Brain microvascular endothelial cell (primary cell): ENCODE measurements at regions not wholly inside any gene's neighbourhood (a gene's known extent, or its start where the extent isn't known, plus 50 kb on each side); places are given as distances from the start of the nearest gene placed in this dataset.
"Not testable (repeated sequence)": the region's sequence is repeated elsewhere in the genome, so short reads cannot be mapped to it uniquely, and the experiment has no call there.

ENCODE experiments used
- DNase-seq: peaks from one replicate; pipeline ENCODE4 v3.0.0-alpha.2; 2020
- H3K27ac ChIP-seq: fragments of 250-450 bp; sonication (Bioruptor Pico); 2 replicates; pipeline ENCODE4 v1.5.1; 2020; ENCODE audit warnings: mild to moderate bottlenecking, moderate library complexity
- H3K27me3 ChIP-seq: fragments of 250-450 bp; sonication (Bioruptor Pico); replicated peaks from 2 replicates; pipeline ENCODE4 v1.5.1; 2020; ENCODE audit warnings: mild to moderate bottlenecking
- H3K36me3 ChIP-seq: fragments of 250-450 bp; sonication (Bioruptor Pico); replicated peaks from 2 replicates; pipeline ENCODE4 v1.5.1; 2020; ENCODE audit warnings: mild to moderate bottlenecking
- H3K4me3 ChIP-seq: 2 replicates; pipeline ENCODE4 v1.5.1; 2011; ENCODE audit warnings: low read depth, mild to moderate bottlenecking, control low read depth, low read length, moderate library complexity
- CTCF ChIP-seq: IDR thresholded peaks from 2 replicates; pipeline ENCODE4 v1.5.1; 2011; ENCODE audit warnings: low read depth, mild to moderate bottlenecking, moderate library complexity, low read length, control low read depth, inconsistent platforms; ENCODE audit errors: missing control alignments
- in situ Hi-C: cut with HindIII; loops from 2 replicates; pipeline ENCODE4 v1.10.0; 2017; ENCODE audit warnings: low sequenced_read_pairs, low pct_ligation_motif_present

- in situ Hi-C loops: no loop called here
- peak overlapping the region; percentile 84 for H3K27ac ChIP-seq
These were observed 227.5 kb downstream of the ADAMTS15 start for GRCh38 chr11:130675917-130676316.

GRCh38 chr11:130677486-130678153 lies 229.2 kb downstream of the ADAMTS15 start:
- Histone ChIP-seq H3K27ac (peak overlapping the region; percentile 44), H3K36me3 (no peaks in the 10 kb centered on the region), H3K27me3 (no peaks in the 10 kb centered on the region), H3K4me3 (no peak overlapping the region)
- peak; percentile 88 for DNase-seq
- in situ Hi-C loops: no loop called here
- no peak for TF ChIP-seq CTCF

More at GRCh38 chr11:130675917-130676316, 227.5 kb downstream of the ADAMTS15 start:
- H3K4me3 ChIP-seq: no peak overlapping the region
- no peak for DNase-seq
- H3K27me3 ChIP-seq: no peaks in the 10 kb centered on the region
- no peaks in the 10 kb centered on the region for H3K36me3 ChIP-seq
- no peak for TF ChIP-seq CTCF

- in situ Hi-C loops: no loop called here
- Histone ChIP-seq H3K4me3 (no peak overlapping the region), H3K27me3 (no peaks in the 10 kb centered on the region), H3K27ac (no peak overlapping the region), H3K36me3 (no peaks in the 10 kb centered on the region)
- no peak for DNase-seq
- no peak for TF ChIP-seq CTCF
These were observed 230.8 kb downstream of the ADAMTS15 start for GRCh38 chr11:130679247-130679646.

GRCh38 chr11:130682471-130682870 lies 233.8 kb downstream of the SNX19 start:
- in situ Hi-C loops, H3K4me3 ChIP-seq, H3K36me3 ChIP-seq, DNase-seq, H3K27me3 ChIP-seq, H3K27ac ChIP-seq: not testable (repeated sequence)

DNA sequence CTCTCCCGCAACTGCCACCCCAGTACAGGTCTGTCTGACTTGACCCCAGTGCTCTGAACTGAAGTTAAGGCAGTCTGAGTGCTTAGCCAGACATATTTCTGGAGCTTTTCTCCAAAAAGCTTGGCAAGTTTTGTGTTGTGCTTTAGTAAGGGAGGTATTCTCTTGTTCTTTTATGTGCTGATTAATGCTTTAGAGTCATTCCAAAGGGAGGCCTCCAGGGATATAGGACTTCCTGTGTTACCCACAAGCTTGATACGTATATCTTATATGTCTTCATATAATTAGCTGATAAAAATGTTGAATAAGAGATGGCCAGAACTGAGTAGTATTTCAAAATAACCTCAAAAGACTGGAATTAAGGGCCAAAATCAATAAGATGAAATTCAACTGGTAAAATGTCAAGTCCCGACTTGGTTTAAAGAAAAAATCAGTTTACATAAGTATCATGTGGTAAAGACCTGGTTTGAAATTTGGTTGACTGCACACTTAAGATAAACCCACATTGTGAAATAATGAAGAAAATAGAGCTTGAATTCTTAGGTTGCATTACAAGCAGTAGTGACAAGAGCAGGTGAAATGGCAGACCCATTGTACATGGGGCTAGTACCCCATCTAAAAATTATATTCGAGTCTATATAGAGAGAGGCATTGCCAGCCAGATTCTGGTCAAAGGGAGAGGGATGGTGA lies 226.9 kb downstream of the SNX19 start:
- no peaks in the 10 kb centered on the region for H3K36me3 ChIP-seq
- H3K4me3 ChIP-seq: no peak overlapping the region
- DNase-seq: peak; percentile 44
- H3K27me3 ChIP-seq: no peaks in the 10 kb centered on the region
- H3K27ac ChIP-seq: no peak overlapping the region
- in situ Hi-C loops: no loop called here
- TF ChIP-seq CTCF: no peak

DNA sequence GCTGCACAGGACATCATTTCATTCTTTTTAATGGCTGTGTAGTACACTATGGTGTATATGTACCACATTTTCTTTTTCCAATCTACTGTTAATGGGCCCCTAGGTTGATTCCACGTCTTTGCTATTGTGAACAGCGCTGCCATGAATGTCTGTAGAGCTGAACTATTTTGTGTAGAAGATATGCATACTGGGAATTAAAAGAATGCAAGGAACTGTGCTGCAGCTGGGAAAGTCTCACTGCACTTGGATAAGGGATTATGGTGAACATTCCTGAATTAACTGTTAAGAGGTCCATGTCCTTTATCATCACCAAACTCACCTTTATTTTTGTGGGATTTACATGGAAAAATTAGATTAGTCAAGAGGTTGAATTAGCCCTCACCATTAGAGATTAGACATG lies 224.7 kb downstream of the SNX19 start:
- H3K4me3 ChIP-seq: no peak overlapping the region
- no peaks in the 10 kb centered on the region for H3K27me3 ChIP-seq
- no peak overlapping the region for H3K27ac ChIP-seq
- DNase-seq: no peak
- in situ Hi-C loops: no loop called here
- no peaks in the 10 kb centered on the region for H3K36me3 ChIP-seq
- TF ChIP-seq CTCF: no peak
